Psoas muscle (tissue), 7 donors: ENCODE measurements at regions not wholly inside any gene's neighbourhood (a gene's known extent, or its start where the extent isn't known, plus 50 kb on each side); places are given as distances from the start of the nearest gene placed in this dataset.

ENCODE experiments used
- ATAC-seq, 4 donors: fragments of 200-7000 bp; cut with Tn5 transposase; one replicate each; pipeline ENCODE4 v1.9.1; 2020; ENCODE audit warnings: moderate library complexity in 3 of 4, mild to moderate bottlenecking in 2 of 4
- DNase-seq, 2 donors: peaks; one replicate each; pipeline ENCODE4 v3.0.0-alpha.2; 2020
- H3K27ac ChIP-seq: fragments of 200-600 bp; one replicate; pipeline ENCODE4 v1.8.0; 2022
- H3K27me3 ChIP-seq, 3 donors: fragments of 200-600 bp in 1 of 3; one replicate each; pipeline versions ENCODE4 v1.6.1 to v1.8.0; 2013 to 2022; ENCODE audit warnings: low read length in 2 of 3, mild to moderate bottlenecking in 2 of 3, moderate library complexity in 1 of 3; ENCODE audit not compliant: insufficient read depth in 3 of 3
- H3K36me3 ChIP-seq, 2 donors: fragments of 200-600 bp in 1 of 2; one replicate each; pipeline versions ENCODE4 v1.6.1 to v1.8.0; 2013 to 2022; ENCODE audit warnings: low read depth in 1 of 2, mild to moderate bottlenecking in 1 of 2, moderate library complexity in 1 of 2; ENCODE audit not compliant: insufficient read depth in 1 of 2
- H3K4me1 ChIP-seq: fragments of 200-600 bp; one replicate; pipeline ENCODE4 v1.8.0; 2022
- H3K4me3 ChIP-seq: fragments of 200-600 bp; one replicate; pipeline ENCODE4 v1.8.0; 2022; ENCODE audit warnings: mild to moderate bottlenecking
- H3K9me3 ChIP-seq: fragments of 200-600 bp; one replicate; pipeline ENCODE4 v1.8.0; 2022
- CTCF ChIP-seq: fragments of 200-600 bp; IDR thresholded peaks from one replicate; pipeline ENCODE4 v1.8.0; 2022; ENCODE audit warnings: antibody characterized with exemption
- WGBS, 3 donors: extraction: QIAGEN DNeasy Blood & Tissue Kit; methylation state at CpG; one replicate each; pipeline versions ENCODE4 v1.1.6 to v1.1.7; 2013; 5-methylcytosine and 5-hydroxymethylcytosine counted together
- intact Hi-C, 2 donors: fragments of 100-400 bp; cut with DNase I; formaldehyde crosslinking; loops; one replicate each; pipeline versions ENCODE4 v1.11.0 to v1.14.2; 2022
- donor health status: healthy with polysubstance abuse.
- donor health status: DM: no; HTN: no; CAD: no; lungs with moderate emphysema.
- donor health status: Bipolar disorder and iron deficiency.
- donor health status: healthy.
- donor health status: DM: yes; HTN: yes; CAD: no.
- donor health status: DM: no; HTN: no; CAD: no.
- donor health status: DM: yes; HTN: yes; CAD: no.

- no peak for TF ChIP-seq CTCF
- H3K9me3 ChIP-seq, result no peaks in the 10 kb centered on the region
- H3K27ac ChIP-seq, result no peak overlapping the region
- WGBS, 3 donors, result 60% methylated on average over 11 of the region's 11 CpGs
- no peak for DNase-seq
- H3K4me3 ChIP-seq, result no peak overlapping the region
- no peaks in the 10 kb centered on the region for H3K4me1 ChIP-seq
- H3K36me3 ChIP-seq, result no peaks in the 10 kb centered on the region
- ATAC-seq, result no peak
- intact Hi-C loops, result no loop called here
- peaks cover 0 to 11% (median 0%) of the 10 kb centered on the region in 3 donors for H3K27me3 ChIP-seq
These were observed 83.4 kb downstream of the FOXD2 start for GRCh38 chr1:47521034-47521881.

GRCh38 chr1:47522935-47523834 is 85.3 kb downstream of the FOXD2 start:
- ATAC-seq, result no peak
- peaks cover 0 to 14% (median 0%) of the 10 kb centered on the region in 3 donors for H3K27me3 ChIP-seq

GRCh38 chr1:47523835-47524215 is 86.0 kb downstream of the FOXD2 start:
- Histone ChIP-seq H3K4me1 (no peaks in the 10 kb centered on the region), H3K4me3 (no peak overlapping the region), H3K27me3 (peaks cover 0 to 14% (median 0%) of the 10 kb centered on the region in 3 donors), H3K9me3 (no peaks in the 10 kb centered on the region), H3K27ac (no peak overlapping the region), H3K36me3 (no peaks in the 10 kb centered on the region)
- 49 to 60% (median 56%) methylated on average over 4 of the region's 4 CpGs for WGBS, 3 donors
- intact Hi-C loops, result no loop called here
- no peak for TF ChIP-seq CTCF
- ATAC-seq (no peak), DNase-seq (no peak)

More at GRCh38 chr1:47522935-47523834, 85.3 kb downstream of the FOXD2 start:
- Histone ChIP-seq H3K36me3 (no peaks in the 10 kb centered on the region), H3K27ac (no peak overlapping the region), H3K4me3 (no peak overlapping the region), H3K9me3 (no peaks in the 10 kb centered on the region), H3K4me1 (no peaks in the 10 kb centered on the region)
- TF ChIP-seq CTCF, result no peak
- no peak for DNase-seq
- WGBS, 3 donors, result 59 to 63% (median 61%) methylated on average over 10 of the region's 10 CpGs
- intact Hi-C loops, result no loop called here

GRCh38 chr1:47524272-47524671 is 86.4 kb downstream of the FOXD2 start:
- WGBS, 3 donors, result 60 to 74% (median 65%) methylated on average over 7 of the region's 7 CpGs

More at GRCh38 chr1:47524272-47524671, 86.4 kb downstream of the FOXD2 start:
- H3K27ac ChIP-seq, result no peak overlapping the region
- no peaks in the 10 kb centered on the region for H3K36me3 ChIP-seq
- peaks cover 4% of the 10 kb centered on the region for H3K9me3 ChIP-seq
- intact Hi-C loops, result no loop called here
- peaks cover 0 to 15% (median 0%) of the 10 kb centered on the region in 3 donors for H3K27me3 ChIP-seq
- H3K4me1 ChIP-seq, result no peaks in the 10 kb centered on the region
- ATAC-seq, result no peak
- no peak for TF ChIP-seq CTCF
- no peak for DNase-seq
- H3K4me3 ChIP-seq, result no peak overlapping the region
